ENCODE measurements at regions not wholly inside any gene's neighbourhood (a gene's known extent, or its start where the extent isn't known, plus 50 kb on each side); places are given as distances from the start of the nearest gene placed in this dataset.

- no peaks in the 10 kb centered on the region for H3K27me3 Mint-ChIP-seq (ENCODE audit: low read depth)
- H3K36me3 Mint-ChIP-seq (ENCODE audit: low read depth), result peaks cover 4% of the 10 kb centered on the region
- H3K9me3 Mint-ChIP-seq, result peaks cover 18% of the 10 kb centered on the region
- H3K4me3 Mint-ChIP-seq, result no peak overlapping the region
- H3K27ac Mint-ChIP-seq, result peak overlapping the region; percentile 2 to 21 (median 6)
- H3K4me1 Mint-ChIP-seq, result peaks cover 30% of the 10 kb centered on the region
- TF ChIP-seq CTCF (IDR thresholded peaks at IDR 0.05; ENCODE audit: unreplicated experiment in 3 of 3), result no peak
Observed at GRCh38 chr2:168355779-168356476, 100.1 kb upstream of the CERS6 start.

GRCh38 chr2:168356477-168356835 is 99.6 kb upstream of the CERS6 start:
- H3K27me3 Mint-ChIP-seq (ENCODE audit: low read depth), result no peaks in the 10 kb centered on the region
- H3K9me3 Mint-ChIP-seq, result peaks cover 18% of the 10 kb centered on the region
- H3K36me3 Mint-ChIP-seq (ENCODE audit: low read depth), result peaks cover 4% of the 10 kb centered on the region
- H3K27ac Mint-ChIP-seq, result peak overlapping the region in 1 of 3 experiments; percentile 21
- no peak for TF ChIP-seq CTCF (IDR thresholded peaks at IDR 0.05; ENCODE audit: unreplicated experiment in 3 of 3)
- no peak overlapping the region for H3K4me3 Mint-ChIP-seq
- peaks cover 29% of the 10 kb centered on the region for H3K4me1 Mint-ChIP-seq

- Mint-ChIP-seq H3K27me3 (ENCODE audit: low read depth) (no peaks in the 10 kb centered on the region), H3K4me1 (peaks cover 26% of the 10 kb centered on the region), H3K27ac (no peak overlapping the region), H3K4me3 (no peak overlapping the region), H3K9me3 (peaks cover 17% of the 10 kb centered on the region), H3K36me3 (ENCODE audit: low read depth) (peaks cover 4% of the 10 kb centered on the region)
- no peak for TF ChIP-seq CTCF (IDR thresholded peaks at IDR 0.05; ENCODE audit: unreplicated experiment in 3 of 3)
Observed at GRCh38 chr2:168357797-168358472, 98.1 kb upstream of the CERS6 start.

GRCh38 chr2:168359082-168359481 is 97.0 kb upstream of the CERS6 start:
- Mint-ChIP-seq H3K27ac (no peak overlapping the region), H3K4me3 (no peak overlapping the region), H3K36me3 (ENCODE audit: low read depth) (peaks cover 4% of the 10 kb centered on the region), H3K27me3 (ENCODE audit: low read depth) (no peaks in the 10 kb centered on the region), H3K9me3 (peaks cover 9% of the 10 kb centered on the region), H3K4me1 (peaks cover 26% of the 10 kb centered on the region)
- no peak for TF ChIP-seq CTCF (IDR thresholded peaks at IDR 0.05; ENCODE audit: unreplicated experiment in 3 of 3)

GRCh38 chr2:168363347-168364092 is 92.6 kb upstream of the CERS6 start:
- H3K9me3 Mint-ChIP-seq, result peaks cover 2% of the 10 kb centered on the region
- no peaks in the 10 kb centered on the region for H3K4me1 Mint-ChIP-seq
- no peak overlapping the region for H3K4me3 Mint-ChIP-seq
- no peak overlapping the region for H3K27ac Mint-ChIP-seq
- H3K36me3 Mint-ChIP-seq (ENCODE audit: low read depth), result no peaks in the 10 kb centered on the region
- no peak for TF ChIP-seq CTCF (IDR thresholded peaks at IDR 0.05; ENCODE audit: unreplicated experiment in 3 of 3)
- peaks cover 4% of the 10 kb centered on the region for H3K27me3 Mint-ChIP-seq (ENCODE audit: low read depth)
